Keratinocyte (primary cell): ENCODE measurements at regions not wholly inside any gene's neighbourhood (a gene's known extent, or its start where the extent isn't known, plus 50 kb on each side); places are given as distances from the start of the nearest gene placed in this dataset.
"Not testable (repeated sequence)": the region's sequence is repeated elsewhere in the genome, so short reads cannot be mapped to it uniquely, and the experiment has no call there.

Experiments used
- CTCF ChIP-seq, 3 experiments: IDR thresholded peaks in 1 of 3; conservative IDR thresholded peaks in 1 of 3; optimal IDR thresholded peaks in 1 of 3; 2 replicates in 2 of 3; 3 replicates in 1 of 3; pipeline versions ENCODE3 to v1.5.1; 2011; ENCODE audit warnings: low read length in 3 of 3, mild to moderate bottlenecking in 3 of 3, moderate library complexity in 2 of 3, control low read depth in 1 of 3, inconsistent platforms in 1 of 3; ENCODE audit not compliant: insufficient read depth in 2 of 3; ENCODE audit errors: extremely low read depth in 1 of 3
- EZH2 ChIP-seq: IDR thresholded peaks from one replicate; pipeline ENCODE4 v1.6.1; 2012; ENCODE audit warnings: inconsistent platforms, mild to moderate bottlenecking, low read length, moderate library complexity

GRCh38 chr2:186182366-186182765 lies 303.7 kb upstream of the ZC3H15 start:
- TF ChIP-seq CTCF (optimal IDR thresholded peaks at IDR 0.05 in 1 of 3, IDR thresholded peaks at IDR 0.05 in 1 of 3, conservative IDR thresholded peaks at IDR 0.05 in 1 of 3; ENCODE audit: extremely low read depth in 1 of 3, insufficient read depth in 2 of 3, low read length in 3 of 3); EZH2: not testable (repeated sequence)
